GDM1 (cell line): ENCODE measurements at regions not wholly inside any gene's neighbourhood (a gene's known extent, or its start where the extent isn't known, plus 50 kb on each side); places are given as distances from the start of the nearest gene placed in this dataset.
"Not testable (repeated sequence)": the region's sequence is repeated elsewhere in the genome, so short reads cannot be mapped to it uniquely, and the experiment has no call there.

Experiments used
- DNase-seq: peaks from one replicate; lab custom pipeline; 2025; lab: John Stamatoyannopoulos, UW

DNA sequence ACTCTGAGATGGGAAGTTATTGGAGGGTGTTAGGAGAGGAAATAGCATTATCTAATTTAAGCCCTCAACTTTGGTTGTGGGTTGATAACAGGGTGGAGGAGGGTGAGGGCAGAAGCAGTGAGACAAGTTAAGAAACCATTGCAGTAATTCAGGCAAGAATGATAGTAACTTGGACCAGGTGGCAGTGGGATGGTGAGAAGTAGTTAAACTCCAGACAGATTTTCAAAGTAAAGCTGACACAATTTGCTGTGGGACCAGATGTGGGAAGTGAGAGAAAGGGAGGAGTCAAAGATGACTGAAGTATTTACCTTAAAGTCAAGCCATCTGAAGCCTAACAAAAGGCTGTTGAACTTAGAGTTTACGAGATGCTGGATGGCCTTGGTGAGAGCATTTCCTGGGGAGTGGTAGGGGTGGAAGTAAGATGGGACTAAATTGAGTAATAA lies 163.2 kb upstream of the KLF7 start:
- no peak for DNase-seq

DNA sequence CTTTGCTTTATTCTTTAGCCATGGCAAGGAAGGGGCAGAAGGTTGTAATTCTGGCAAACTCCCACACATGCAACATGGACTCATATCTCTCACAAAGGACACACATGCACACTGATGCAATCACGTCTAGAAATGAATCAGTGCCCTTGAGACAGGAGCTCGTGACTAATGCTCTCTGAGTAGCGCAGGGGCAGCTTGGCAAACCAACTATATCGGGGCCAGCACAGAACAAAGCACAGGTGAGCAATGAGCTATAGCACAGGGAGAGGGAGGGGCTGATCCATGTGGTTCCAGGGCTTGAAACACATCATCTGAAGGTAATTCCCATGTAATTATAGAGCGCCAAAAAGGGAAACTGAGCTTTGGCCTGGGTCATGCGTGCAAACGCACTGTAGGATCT lies 165.2 kb upstream of the KLF7 start:
- DNase-seq = no peak

DNA sequence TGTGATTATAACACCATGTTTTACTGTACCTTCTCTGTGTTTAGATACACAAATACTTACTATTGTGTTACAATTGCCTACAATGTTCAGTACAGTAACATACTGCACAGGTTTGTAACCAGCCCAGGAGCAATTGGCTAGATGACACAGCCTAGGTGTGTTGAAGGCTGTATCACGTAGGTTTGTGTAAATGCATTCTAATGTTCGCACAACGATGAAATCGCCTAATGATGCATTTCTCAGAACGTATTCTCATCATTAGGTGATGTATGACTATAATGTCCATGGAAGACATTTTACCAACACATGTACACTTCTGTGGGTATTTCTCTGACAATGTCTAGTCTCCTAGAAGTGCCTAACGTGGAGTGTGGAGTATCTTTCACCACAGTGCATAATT lies 165.9 kb upstream of the KLF7 start:
- no peak for DNase-seq

DNA sequence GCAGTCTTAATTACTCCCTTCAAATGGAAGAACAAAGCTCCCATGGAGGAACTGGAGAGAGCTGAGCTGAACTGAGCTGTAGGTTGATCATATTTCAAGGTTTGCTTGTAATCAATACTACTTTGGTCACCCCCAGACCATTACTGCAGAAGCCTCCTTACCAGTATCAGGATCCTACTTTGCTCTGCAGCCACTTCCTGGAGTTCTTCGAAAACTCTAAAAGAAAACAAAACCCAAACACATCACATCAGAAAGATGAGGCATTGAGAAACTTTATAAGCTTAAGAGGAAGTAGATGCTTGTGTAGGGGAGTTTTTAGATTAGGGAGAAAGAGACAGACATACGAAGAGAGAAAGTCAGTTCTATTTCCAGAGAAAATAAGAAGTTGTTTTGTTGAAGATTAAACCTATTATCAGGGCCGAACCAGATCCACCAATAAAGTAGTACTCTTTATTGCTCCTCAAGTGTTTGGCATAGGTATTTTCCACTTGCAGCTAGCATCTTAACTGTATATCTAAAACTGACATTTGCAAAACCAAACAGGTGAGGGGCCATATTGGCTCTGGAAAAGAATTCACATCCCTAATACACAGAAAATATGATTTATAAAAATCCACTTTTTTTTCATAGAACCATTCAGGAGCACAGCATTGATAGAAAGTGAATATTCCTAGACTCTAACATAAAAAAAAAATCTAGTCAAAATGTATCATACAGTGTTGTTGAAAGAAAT lies 166.9 kb upstream of the KLF7 start:
- DNase-seq = no peak

DNA sequence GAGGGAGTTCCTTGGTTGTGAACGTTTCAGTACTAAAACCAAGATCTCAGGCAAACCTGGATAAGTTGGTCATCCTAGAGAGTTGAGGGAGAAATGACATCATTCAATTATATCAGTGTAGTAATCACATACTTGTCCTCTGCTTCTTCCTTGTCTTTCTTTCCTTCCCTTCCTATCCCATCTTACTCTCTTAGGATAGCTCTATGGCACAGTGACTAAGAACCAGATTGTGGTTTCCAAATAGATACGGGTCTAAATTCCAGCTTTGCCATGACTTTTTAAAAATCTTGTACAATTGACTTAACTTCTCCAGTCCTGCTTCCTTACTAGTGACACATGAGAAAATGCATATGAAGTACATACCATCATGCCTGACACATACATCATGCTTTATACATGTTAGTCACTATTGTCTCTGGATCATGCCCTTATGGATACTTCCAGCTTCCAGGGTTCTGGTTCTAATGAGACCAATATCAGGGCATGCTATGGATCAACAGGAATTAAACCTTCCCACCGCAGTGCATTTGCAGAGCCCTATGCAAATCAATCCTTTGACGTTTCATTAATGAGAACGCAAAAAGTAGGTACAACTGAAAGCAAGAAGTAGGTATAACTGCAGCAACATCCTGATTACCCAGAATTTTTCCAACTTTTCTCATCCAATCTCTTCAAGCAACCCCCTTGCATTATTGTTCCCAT lies 168.0 kb upstream of the KLF7 start:
- no peak for DNase-seq

DNA sequence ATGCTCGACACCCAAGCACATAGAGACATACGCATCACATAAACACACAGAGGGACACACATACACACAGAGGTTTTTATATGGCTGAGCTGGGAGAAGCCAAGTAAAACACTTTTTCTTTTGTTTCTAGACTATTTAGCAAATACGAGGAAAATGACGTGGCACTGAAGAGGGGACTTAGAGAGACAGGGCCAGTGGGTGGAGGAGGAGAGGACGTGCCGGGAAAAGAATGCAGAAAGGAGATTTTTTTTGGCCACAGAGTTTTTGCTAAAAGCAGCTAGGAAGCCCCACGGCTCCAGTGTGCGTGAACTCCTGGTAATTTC lies 168.5 kb upstream of the KLF7 start:
- no peak for DNase-seq

DNA sequence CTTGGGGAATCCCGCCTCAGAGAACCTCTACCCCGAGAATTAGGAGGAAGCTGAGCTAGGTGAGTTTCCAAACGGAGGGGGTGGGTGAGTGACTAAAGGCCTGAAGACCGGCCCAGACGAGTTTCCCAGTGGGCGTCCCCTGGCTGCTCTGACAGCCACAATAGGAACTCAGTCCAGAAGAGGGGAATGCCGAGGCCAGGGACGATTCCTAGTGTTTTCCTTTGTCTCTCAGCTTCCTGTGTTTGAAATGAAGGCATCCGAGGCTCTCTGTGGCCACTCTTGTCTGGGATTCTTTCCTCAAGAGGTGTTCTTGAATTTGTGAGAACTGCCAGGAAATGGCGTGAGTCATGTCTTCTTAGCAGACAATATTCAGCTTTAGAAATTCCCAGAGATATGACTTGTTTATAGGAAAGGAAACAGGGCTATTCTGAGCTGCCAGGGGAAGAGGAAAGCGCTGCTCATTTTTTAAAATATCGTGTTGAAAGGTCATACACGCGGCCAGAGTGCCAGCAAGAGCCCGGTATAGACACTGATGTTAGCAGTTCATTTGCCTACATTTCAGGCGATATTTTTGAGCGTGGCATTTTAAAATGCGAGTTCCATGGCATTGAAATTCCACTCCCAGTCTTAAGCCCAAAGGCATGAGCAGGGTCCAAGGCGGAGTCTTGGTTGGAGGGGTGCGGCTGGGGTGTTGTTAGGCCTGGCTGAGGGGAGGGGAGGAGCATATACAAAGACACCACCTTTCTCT lies 169.1 kb upstream of the KLF7 start:
- DNase-seq = no peak

DNA sequence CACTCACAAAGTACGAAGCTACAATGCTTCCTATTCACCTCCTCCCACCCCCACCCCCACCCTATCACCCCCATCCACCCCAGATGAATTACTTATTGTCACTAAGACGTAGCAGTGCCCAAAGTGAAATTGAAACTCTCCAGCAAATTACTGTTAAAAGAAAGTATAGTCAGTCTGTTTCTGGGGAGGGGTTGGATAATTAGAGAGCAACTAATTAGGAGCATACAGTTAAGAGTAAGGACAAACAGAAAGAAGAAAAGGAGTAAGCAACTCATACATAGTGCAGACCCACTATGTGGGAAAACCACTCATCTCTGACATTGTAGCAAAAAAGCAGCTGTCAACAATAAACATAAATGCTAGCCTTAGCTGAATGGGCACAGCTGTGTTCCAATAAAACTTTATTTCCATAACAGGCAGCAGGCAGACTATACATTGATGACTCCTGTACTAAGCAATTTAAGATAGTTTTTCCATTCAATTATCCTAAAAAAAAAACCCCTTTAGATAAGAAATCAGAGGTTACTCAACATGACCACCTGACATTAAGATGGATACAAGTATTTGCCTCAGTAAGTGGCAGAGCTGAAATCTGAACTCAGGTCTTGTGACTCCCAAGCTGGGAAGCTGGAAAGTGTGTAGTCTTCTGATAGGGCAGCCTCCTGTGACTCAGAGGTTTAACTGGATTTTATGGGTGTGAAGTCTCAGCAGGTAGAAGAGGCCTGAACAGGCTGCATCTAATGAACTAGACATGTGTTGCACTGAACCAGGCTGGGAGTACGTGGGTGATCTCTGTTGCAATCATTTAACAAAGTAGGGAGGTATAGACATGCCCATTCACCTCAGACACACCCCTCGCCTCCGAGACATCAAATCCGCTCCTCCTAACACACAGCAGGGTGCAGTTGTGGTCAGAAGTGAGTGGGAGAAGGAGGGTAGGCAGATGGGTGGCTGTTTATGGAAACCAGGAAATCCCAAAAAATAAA lies 171.8 kb upstream of the KLF7 start:
- DNase-seq = no peak

DNA sequence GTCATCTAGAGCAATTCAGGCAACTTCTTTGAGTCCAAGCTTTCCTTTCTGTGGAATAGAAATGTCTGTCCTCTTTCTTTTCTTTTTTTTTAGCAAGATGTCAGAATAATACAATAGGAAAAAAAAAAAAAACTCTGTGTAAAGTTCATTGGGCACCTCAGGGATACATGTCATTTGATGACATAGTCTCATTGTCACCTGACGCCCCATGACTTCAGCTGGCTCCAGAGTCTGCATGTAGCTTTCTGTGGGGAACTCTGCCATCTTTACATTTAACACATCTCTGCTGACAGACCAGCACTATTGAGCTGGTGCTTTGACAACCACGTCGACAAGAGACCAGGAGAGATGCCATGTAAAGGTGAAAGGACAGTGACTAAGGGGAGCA lies 172.5 kb upstream of the KLF7 start:
- no peak for DNase-seq

DNA sequence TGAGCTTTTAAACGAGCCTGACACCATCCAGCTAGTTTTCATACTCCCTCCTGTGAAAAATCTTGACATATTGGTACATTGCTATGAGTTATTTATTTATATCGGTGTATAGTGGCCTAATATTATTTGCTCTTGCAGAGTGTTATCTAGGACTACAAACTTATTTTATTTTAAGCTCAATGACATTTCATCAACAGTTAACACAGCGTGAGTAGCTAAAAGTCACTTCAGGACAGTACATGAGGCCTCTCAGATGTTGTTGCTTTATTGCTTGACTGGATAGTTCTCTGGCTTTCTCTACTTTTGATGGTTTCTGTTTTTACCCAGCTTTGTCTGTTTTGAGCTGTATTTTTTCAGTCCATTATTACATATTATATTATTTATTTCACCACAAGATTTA lies 172.9 kb upstream of the KLF7 start:
- DNase-seq = no peak

DNA sequence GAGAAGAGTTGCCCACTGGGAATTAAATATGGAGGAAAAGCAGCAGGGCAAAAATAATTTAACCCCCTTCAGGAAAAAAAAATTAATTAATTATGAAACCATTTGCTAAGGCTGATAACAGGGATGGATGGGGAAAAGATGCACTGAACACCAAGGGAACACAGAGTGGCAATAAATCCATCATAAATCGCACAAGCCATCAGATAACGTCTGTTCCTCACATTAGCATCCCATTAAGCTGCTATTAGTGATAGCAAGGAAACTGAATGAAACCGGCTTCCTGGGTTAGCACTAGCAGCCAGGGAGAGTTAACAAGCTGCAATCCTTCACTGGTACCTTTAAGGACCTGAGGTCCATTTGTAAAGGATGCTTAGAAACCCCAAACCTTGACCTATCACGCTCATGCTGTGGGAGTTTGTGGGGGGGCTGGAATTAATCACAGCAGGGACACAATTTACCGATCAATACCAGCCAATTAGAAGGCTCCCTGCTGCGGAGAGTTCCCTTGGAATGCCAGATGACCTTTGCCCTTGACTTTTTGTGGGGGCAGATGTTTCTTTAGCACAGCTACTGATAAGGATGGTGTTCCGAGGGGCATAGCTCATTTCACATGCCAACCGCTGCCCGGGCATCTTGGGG lies 175.5 kb upstream of the KLF7 start:
- DNase-seq = no peak

DNA sequence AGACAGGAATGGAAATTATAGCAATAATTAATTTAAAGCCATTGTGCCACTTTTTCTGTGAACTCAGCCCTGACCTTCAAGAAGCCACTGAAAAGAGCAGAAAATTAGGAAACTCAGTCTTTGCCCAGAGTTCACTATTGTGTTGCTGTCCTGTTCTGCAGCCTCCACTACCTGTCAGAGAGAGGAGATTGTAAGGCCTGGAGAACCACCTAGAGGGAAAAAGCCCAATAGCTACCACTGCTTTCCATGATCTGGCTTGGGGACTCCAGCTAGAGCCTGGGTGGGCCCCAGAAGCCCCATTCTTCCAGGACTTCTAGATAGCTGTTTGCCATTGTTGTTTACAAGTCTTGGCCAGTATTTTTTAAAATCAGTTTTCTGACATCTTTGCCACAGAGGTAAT lies 176.1 kb upstream of the KLF7 start:
- DNase-seq = no peak

DNA sequence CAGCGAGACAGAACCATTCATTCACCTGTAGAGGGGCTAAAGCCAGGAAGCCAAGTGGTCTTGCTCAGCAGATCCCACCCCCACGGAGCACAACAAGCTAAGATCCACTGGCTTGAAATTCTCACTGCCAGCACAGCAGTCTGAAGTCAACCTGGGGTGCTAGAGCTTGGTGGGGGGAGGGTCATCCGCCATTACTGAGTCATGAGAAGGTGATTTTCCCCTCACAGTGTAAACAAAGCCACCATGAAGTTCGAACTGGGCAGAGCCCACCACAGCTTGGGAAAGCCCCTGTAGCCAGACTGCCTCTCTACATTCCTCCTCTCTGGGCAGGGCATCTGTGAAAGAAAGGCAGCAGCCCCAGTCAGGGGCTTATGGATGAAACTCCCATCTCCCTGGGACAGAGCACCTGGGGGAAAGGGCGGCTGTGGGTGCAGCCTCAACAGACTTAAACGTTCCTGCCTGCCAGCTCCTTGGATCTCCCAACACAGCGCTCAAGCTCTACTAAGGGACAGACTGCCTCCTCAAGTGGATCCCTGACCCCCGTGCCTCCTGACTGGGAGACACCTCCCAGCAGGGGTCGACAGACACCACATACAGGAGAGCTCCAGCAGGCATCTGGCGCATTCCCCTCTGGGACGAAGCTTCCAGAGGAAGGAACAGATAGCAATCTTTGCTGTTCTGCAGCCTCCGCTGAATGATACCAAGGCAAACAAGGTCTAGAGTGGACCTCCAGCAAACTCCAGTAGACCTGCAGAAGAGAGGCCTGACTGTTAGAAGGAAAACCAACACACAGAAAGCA lies 179.0 kb upstream of the KLF7 start:
- not testable (repeated sequence) for DNase-seq

DNA sequence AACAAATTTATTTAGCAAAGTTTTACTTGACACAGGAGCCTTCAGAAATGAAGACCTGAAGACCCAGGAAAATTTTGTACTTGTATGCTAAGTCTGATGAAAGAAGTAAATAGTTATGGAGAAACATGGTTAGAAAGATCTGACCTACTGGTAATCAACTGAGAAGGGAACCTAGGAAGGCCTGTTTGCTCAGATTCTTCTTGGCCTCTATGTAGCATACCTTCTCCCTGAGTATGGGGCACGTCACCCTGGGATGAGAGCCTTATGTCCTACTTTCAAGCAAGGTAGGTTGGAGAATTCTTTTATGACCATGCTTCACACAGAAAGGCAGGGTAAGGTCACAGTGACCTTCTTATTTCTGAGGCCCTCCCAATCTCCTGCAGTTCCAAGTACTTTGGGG lies 178.6 kb upstream of the CREB1 start:
- DNase-seq = no peak

DNA sequence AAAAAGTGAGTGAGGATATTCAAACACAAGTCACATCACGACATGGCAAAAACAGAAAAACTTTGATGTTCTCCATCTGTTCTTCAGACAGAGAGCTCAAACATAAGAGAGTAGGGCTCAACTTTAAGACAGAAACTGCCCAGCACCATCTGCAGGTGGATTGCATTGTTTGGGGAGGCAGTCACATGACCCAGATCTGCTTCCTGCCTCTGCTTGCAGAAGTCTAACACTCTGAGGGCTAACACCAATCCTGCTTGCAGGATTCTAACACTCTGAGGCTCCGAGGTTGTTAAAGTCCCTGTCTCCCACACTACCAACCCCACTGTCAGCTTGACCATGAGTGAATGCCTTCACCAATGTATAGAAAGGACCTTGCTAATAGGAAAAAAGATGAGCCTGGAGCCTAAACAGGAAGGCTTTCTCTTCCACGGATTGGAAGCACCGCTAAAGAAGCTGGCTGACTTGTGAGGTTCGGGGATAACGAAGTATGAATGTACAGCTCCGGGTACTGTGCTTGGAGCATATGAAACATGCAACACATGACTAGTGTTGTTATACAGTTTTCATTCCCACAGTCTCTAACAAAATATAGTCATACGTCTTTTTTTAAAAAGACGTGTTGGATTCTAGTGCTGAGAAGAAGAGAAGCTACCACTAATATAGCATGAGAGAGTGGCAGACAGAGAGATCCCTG lies 176.6 kb upstream of the CREB1 start:
- DNase-seq = no peak

DNA sequence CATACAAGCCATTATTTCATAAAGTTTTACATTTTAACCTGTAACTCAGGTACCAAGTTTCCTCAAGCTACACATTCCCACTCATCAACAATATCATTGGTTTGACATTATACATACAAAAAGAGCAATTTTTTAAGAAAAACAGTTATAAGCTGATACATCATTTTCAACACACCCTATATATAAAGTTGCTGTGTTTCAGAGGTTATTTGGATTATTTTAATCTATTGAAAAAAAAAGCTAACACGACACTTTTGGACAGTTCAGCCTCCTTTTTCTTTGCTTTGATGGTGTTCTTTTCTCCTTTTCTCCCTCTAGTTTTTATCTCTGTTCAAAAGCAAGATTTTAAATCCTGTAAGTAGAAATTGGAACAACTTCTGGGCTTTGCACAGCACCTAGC lies 175.9 kb upstream of the CREB1 start:
- no peak for DNase-seq

DNA sequence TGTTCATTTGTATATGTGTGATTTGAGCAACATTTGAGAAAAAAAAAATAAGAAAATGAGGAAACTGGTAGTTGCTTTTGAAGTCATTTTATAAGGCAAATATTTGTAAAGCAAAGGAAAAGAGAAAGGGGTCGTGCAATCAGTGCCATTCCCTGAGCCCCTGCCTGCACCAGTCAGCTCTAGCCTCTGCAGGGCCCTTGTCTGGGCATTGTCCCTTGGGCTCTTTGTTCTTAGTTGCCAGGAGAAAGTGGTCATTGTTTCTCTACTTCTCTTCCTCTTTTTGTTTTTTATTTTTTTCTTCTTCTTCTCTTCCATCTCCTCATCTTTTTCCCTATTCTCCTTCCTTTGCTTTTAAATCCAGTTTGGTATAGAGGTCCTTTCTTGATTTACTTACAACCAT lies 175.3 kb upstream of the CREB1 start:
- DNase-seq = no peak

DNA sequence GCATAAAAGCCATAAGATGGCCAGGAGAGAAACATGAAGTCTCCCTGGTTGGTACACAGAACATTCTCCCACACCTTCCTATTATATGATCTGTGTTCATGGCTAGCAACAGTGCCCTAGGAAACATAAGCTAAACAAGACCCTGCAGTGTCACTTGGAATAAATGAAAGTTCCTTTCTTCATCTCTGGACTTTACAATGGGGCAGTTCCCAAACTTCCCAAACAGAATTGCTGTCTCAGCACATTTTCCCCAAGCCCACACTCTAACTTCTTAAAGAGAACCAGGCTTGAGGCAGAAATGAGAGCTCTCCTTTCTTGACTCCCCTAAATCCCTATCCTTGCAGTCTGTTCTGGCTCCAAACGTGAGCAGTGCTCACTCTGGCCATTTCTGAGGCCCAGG lies 173.2 kb upstream of the CREB1 start:
- DNase-seq = no peak

DNA sequence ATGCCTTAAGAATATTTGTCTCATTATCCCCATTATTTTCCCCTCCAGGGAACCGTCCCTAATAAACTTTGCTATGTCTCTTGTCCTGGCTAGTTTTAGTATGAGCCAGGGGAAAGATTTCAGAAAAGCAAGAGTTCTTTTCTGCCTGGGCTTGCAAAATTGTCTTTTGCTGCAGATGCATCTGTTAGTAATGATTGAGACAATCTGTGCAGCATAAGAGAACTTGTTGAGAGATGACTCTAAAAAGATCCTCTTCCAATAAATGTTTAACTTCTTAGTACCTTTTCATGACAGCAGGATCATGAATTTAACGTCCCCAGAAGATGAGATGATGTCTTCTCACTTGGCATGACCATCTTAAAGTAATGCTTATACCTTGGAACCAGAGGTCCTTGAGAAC lies 172.5 kb upstream of the CREB1 start:
- no peak for DNase-seq

DNA sequence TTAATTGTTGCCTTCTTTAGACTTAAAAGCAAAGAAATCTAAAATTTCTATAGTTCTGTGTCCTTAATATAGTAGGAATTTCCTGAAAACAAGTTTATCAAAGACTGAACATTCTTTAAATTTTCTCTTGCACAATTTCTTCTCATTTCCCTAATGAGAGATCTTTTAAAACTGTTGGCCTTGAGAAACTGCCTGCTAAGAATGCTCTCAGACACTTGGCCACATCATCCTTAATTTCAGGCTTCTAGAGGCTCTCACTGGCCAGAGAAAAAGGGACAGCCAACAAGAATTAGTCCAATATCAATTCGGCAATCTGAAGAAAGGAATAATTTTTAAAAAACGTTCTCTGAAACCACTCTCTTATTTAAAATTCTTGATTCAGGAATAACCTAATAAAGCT lies 167.0 kb upstream of the CREB1 start:
- DNase-seq = no peak
